GM19025 (cell line): ENCODE measurements at regions not wholly inside any gene's neighbourhood (a gene's known extent, or its start where the extent isn't known, plus 50 kb on each side); places are given as distances from the start of the nearest gene placed in this dataset.

Experiments
- ATAC-seq: cut with Tn5 transposase; IDR thresholded peaks from one replicate; pipeline ENCODE4 v1.9.1; 2021; ENCODE audit warnings: mild to moderate bottlenecking, low read depth, moderate library complexity; ENCODE audit not compliant: unreplicated experiment

GRCh38 chr13:110826101-110826500 is 88.8 kb downstream of the ANKRD10 start:
- ATAC-seq, result no peak

- ATAC-seq, result no peak
Measured at GRCh38 chr13:110826861-110827672, 87.8 kb downstream of the ANKRD10 start.
